LNCaP clone FGC (cell line): ENCODE measurements at regions not wholly inside any gene's neighbourhood (a gene's known extent, or its start where the extent isn't known, plus 50 kb on each side); places are given as distances from the start of the nearest gene placed in this dataset.

ENCODE experiments used
- DNase-seq: peaks from one replicate; pipeline ENCODE4 v3.0.0-alpha.2; 2011; ENCODE audit warnings: low read depth
- H3K4me3 ChIP-seq: 2 replicates; pipeline ENCODE4 v1.5.1; 2011; ENCODE audit warnings: mild to moderate bottlenecking, low read depth, low read length, control low read depth
- TF ChIP-seq, protein P1 (sequence below): IDR thresholded peaks from 2 replicates; pipeline ENCODE4 v1.5.1; 2012; ENCODE audit warnings: mild to moderate bottlenecking; ENCODE audit not compliant: control insufficient read depth, insufficient read depth; ENCODE audit errors: extremely low read depth

DNA sequence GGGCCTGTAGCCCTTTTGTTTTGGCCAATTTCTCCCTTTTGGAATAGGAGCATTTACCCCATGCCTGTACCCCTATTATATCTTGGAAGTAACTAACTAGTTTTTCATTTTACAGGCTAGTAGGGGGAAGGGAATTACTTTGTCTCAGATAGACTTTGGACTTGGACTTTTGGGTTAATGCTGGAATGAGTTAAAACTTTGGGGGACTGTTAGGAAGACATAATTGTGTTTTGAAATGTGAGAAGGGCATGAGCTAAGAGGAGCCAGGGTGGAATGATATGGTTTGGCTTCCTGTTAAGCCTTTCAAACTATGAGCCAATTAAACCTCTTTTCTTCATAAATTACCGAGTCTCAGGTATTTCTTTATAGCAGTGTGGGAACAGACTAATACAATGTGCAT is 168.1 kb downstream of the FGF1 start:
- H3K4me3 ChIP-seq, result no peak overlapping the region
- TF ChIP-seq, protein P1, sequence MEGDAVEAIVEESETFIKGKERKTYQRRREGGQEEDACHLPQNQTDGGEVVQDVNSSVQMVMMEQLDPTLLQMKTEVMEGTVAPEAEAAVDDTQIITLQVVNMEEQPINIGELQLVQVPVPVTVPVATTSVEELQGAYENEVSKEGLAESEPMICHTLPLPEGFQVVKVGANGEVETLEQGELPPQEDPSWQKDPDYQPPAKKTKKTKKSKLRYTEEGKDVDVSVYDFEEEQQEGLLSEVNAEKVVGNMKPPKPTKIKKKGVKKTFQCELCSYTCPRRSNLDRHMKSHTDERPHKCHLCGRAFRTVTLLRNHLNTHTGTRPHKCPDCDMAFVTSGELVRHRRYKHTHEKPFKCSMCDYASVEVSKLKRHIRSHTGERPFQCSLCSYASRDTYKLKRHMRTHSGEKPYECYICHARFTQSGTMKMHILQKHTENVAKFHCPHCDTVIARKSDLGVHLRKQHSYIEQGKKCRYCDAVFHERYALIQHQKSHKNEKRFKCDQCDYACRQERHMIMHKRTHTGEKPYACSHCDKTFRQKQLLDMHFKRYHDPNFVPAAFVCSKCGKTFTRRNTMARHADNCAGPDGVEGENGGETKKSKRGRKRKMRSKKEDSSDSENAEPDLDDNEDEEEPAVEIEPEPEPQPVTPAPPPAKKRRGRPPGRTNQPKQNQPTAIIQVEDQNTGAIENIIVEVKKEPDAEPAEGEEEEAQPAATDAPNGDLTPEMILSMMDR, result no peak
- DNase-seq, result no peak

DNA sequence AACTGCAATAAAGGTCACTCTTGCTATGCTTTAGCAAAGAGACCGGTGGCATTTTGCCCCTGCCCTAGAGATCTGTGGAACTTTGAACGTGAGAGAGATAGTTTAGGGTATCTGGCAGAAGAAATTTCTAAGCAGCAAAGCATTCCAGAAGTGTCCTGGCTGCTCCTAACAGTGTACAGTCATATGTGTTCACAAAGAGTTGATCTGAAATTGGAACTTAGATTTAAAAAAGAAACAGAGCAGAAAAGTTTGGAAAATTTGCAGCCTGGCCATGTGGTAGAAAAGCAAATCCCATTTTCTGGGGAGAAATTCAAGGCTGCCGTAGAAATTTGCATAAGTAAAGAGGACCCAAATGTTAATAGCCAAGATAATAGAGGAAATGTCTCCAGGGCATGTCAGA is 169.2 kb downstream of the FGF1 start:
- H3K4me3 ChIP-seq, result no peak overlapping the region
- no peak for DNase-seq
- TF ChIP-seq, protein P1, result no peak

DNA sequence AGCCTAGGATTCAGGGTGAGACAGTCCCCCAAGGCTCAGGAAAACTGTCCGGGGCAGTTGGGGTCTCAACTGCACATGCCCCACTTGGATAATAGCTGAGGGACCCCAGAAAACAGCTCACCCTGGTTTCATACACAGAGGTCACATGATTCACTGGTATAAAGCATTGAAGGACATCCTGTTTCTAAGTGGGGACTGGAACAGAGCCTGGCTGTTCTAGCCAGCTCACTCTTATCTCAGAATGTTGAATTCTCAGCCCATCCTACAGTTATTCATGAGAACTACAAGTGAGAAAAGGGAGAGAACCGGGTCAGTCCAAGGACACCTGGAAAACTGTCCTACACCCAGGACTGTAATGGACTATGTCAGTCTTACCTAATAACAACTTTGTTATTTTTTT is 170.9 kb downstream of the FGF1 start:
- H3K4me3 ChIP-seq, result no peak overlapping the region
- DNase-seq, result no peak
- TF ChIP-seq, protein P1, result no peak

DNA sequence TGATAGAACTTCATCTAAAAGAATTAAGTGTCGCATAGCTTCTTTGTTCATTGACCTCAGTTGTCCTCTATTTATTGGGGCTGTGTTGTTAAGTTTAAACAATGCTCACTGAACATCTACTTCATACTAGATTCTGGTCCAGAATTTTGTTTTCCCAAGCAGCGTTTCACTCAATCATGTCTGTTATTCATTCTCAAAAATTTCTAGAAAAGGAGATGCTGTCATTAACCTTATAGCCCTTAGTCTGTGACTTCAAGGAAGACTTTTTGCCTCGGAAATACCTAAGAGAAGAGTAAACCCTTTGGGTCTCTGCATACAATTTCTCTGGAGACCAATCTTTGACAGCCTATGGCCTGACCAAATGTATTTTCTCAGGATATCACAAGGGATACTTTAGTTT is 171.7 kb downstream of the FGF1 start:
- TF ChIP-seq, protein P1, result no peak

DNA sequence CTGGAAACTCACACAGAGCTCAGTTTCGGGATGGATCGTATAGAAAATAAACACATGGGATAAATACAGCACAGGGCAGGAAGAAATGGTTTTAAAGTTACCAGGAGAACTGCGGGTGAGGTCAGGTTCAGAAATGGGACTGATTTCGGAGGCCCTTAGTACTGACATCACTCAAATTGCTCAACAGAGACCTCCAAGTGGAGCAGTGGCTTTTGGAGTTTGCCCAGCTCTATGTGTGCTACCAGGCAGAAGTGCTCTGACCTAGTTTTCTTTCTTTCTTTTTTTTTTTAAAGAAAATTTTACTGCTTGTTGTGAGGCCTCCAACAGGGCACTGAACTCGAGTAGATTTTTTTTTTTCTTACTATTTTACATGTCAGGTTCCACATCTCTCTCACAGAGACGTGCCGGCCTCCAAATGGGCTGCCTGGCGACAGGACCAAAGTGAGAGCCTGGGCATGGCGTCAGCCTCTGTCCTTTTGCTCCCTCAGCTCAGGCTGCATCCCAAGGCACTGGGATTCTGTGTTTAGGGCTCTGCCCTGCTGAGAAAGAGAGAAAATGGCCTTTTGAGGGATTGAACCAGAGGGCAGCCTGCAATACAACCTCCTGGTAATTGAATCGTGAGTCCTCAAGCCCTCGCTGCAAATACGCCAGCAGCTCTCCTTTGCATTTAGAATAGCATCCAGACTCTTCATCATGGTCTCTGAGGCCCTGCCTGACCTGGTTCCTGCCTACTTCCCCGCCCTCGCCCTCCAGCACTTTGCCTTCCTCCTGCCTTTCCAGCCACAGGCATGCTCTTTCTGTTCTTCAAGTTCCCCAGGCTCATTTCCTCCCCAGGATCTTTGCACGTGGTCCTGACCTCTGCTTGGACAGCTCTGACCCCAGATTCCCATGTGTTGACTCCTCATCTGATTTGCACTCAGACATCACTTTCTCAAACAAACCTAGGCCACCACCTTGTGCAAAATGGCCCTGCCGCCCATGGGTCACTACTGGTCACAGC is 173.5 kb downstream of the FGF1 start:
- TF ChIP-seq, protein P1, result no peak
- no peak for DNase-seq

More for the DNA sequence above, 171.7 kb downstream of the FGF1 start:
- H3K4me3 ChIP-seq, result no peak overlapping the region
- DNase-seq, result no peak

DNA sequence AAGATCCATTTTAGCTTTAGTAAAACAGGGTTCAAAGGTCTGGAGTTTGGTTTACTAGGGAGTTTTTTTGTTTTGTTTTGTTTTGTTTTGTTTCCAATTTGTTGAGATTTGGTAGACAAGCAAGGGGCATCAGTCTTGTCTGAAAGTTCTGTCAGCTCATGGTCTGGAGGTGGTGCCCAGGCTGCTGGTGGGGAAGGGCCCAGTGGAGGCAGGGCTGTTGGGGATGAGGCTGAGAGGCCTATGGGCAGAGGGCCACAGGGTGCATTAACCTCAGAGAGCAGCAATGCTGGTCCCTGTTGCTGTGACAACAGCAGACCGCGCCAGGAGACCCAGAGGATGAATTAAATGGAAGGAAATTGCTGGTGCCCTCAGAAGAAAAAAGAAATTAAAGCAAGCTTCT is 174.5 kb downstream of the FGF1 start:
- DNase-seq, result no peak
- TF ChIP-seq, protein P1, result no peak

More for the DNA sequence above, 173.5 kb downstream of the FGF1 start:
- H3K4me3 ChIP-seq, result no peak overlapping the region

More for the DNA sequence above, 174.5 kb downstream of the FGF1 start:
- H3K4me3 ChIP-seq, result no peak overlapping the region
